ENCODE measurements at regions not wholly inside any gene's neighbourhood (a gene's known extent, or its start where the extent isn't known, plus 50 kb on each side); places are given as distances from the start of the nearest gene placed in this dataset.
"Not testable (repeated sequence)": the region's sequence is repeated elsewhere in the genome, so short reads cannot be mapped to it uniquely, and the experiment has no call there.

- DNase-seq (ENCODE audit: low spot score) = no peak
These were observed 86.0 kb upstream of the PODXL start for GRCh38 chr7:131642429-131642828.

GRCh38 chr7:131640686-131641085 is 84.3 kb upstream of the PODXL start:
- DNase-seq (ENCODE audit: low spot score) = no peak

- DNase-seq (ENCODE audit: low spot score) = no peak
These were observed 82.4 kb upstream of the PODXL start for GRCh38 chr7:131638641-131639430.

GRCh38 chr7:131637859-131638258 is 81.4 kb upstream of the PODXL start:
- DNase-seq (ENCODE audit: low spot score) = no peak

GRCh38 chr7:131636092-131636491 is 79.7 kb upstream of the PODXL start:
- no peak for DNase-seq (ENCODE audit: low spot score)

- not testable (repeated sequence) for DNase-seq (ENCODE audit: low spot score)
These were observed 77.8 kb upstream of the PODXL start for GRCh38 chr7:131634197-131634596.

GRCh38 chr7:131633342-131633843 is 77.0 kb upstream of the PODXL start:
- DNase-seq (ENCODE audit: low spot score) = no peak

- DNase-seq (ENCODE audit: low spot score) = no peak
These were observed 74.0 kb upstream of the PODXL start for GRCh38 chr7:131630427-131630826.

- DNase-seq (ENCODE audit: low spot score) = no peak
These were observed 72.9 kb upstream of the PODXL start for GRCh38 chr7:131629217-131629882.

GRCh38 chr7:131628634-131629033 is 72.2 kb upstream of the PODXL start:
- DNase-seq (ENCODE audit: low spot score) = no peak

GRCh38 chr7:131627735-131628190 is 71.3 kb upstream of the PODXL start:
- DNase-seq (ENCODE audit: low spot score) = no peak

- no peak for DNase-seq (ENCODE audit: low spot score)
These were observed 70.2 kb upstream of the PODXL start for GRCh38 chr7:131626643-131627042.

GRCh38 chr7:131625817-131626372 is 69.5 kb upstream of the PODXL start:
- no peak for DNase-seq (ENCODE audit: low spot score)

GRCh38 chr7:131625345-131625744 is 68.9 kb upstream of the PODXL start:
- not testable (repeated sequence) for DNase-seq (ENCODE audit: low spot score)

- DNase-seq (ENCODE audit: low spot score) = no peak
These were observed 68.1 kb upstream of the PODXL start for GRCh38 chr7:131624536-131624935.

- DNase-seq (ENCODE audit: low spot score) = no peak
These were observed 66.7 kb upstream of the PODXL start for GRCh38 chr7:131623154-131623553.

- no peak for DNase-seq (ENCODE audit: low spot score)
These were observed 65.2 kb upstream of the PODXL start for GRCh38 chr7:131621652-131622051.

GRCh38 chr7:131620673-131621609 is 64.5 kb upstream of the PODXL start:
- no peak for DNase-seq (ENCODE audit: low spot score)

- DNase-seq (ENCODE audit: low spot score) = no peak
These were observed 63.2 kb upstream of the PODXL start for GRCh38 chr7:131619336-131620305.

GRCh38 chr7:131618391-131618790 is 62.0 kb upstream of the PODXL start:
- DNase-seq (ENCODE audit: low spot score) = no peak

All from HuH-7.5 (cell line).